ENCODE measurements at regions not wholly inside any gene's neighbourhood (a gene's known extent, or its start where the extent isn't known, plus 50 kb on each side); places are given as distances from the start of the nearest gene placed in this dataset.

DNA sequence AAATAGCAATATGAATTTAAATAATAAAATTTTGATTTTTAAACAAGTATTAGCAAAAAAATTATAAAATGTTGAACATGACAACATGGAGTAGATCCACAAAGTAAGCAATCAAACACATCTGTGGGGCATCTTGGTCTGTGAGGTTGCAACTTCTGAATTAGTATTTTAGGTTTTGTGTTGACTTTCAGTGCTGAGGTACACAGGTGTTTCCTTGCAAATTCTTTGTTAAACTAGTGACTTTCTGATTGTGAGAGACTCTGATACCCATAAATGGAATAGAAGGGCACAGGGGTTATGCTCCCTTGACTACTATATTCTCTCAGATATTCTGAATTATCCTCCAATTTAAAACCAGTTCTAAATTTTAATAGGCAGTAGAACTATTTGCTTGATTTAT lies 841.7 kb downstream of the CDH8 start:
- TF ChIP-seq, protein P1, sequence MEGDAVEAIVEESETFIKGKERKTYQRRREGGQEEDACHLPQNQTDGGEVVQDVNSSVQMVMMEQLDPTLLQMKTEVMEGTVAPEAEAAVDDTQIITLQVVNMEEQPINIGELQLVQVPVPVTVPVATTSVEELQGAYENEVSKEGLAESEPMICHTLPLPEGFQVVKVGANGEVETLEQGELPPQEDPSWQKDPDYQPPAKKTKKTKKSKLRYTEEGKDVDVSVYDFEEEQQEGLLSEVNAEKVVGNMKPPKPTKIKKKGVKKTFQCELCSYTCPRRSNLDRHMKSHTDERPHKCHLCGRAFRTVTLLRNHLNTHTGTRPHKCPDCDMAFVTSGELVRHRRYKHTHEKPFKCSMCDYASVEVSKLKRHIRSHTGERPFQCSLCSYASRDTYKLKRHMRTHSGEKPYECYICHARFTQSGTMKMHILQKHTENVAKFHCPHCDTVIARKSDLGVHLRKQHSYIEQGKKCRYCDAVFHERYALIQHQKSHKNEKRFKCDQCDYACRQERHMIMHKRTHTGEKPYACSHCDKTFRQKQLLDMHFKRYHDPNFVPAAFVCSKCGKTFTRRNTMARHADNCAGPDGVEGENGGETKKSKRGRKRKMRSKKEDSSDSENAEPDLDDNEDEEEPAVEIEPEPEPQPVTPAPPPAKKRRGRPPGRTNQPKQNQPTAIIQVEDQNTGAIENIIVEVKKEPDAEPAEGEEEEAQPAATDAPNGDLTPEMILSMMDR (IDR thresholded peaks at IDR 0.05; ENCODE audit: insufficient read depth, low read length, poor library complexity, severe bottlenecking), result no peak
- no peak for TF ChIP-seq EZH2phosphoT487 (conservative IDR thresholded peaks at IDR 0.05; ENCODE audit: low read length)

All from SU-DHL-6 (cell line).